ENCODE measurements at regions not wholly inside any gene's neighbourhood (a gene's known extent, or its start where the extent isn't known, plus 50 kb on each side); places are given as distances from the start of the nearest gene placed in this dataset.

DNA sequence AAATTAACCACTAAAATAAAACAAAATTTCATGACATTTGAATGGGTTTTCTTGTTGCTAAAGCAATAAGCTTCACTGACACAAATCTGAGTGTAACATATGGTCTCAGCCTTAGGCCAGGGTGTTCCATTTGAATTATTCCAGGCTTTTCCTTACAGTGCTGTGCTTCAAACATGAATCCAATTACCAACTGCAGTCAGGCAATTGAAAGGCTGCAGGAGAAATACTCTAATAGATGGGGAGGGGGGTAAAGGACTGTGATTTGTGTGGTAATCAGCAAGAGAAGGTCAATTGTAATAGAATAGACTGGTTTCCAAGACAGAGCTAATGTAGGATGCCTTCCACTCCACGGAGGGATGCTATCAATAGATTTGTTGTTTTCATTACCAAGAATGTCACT is 466.7 kb downstream of the C3orf38 start (continued):
- TF ChIP-seq, protein P1, sequence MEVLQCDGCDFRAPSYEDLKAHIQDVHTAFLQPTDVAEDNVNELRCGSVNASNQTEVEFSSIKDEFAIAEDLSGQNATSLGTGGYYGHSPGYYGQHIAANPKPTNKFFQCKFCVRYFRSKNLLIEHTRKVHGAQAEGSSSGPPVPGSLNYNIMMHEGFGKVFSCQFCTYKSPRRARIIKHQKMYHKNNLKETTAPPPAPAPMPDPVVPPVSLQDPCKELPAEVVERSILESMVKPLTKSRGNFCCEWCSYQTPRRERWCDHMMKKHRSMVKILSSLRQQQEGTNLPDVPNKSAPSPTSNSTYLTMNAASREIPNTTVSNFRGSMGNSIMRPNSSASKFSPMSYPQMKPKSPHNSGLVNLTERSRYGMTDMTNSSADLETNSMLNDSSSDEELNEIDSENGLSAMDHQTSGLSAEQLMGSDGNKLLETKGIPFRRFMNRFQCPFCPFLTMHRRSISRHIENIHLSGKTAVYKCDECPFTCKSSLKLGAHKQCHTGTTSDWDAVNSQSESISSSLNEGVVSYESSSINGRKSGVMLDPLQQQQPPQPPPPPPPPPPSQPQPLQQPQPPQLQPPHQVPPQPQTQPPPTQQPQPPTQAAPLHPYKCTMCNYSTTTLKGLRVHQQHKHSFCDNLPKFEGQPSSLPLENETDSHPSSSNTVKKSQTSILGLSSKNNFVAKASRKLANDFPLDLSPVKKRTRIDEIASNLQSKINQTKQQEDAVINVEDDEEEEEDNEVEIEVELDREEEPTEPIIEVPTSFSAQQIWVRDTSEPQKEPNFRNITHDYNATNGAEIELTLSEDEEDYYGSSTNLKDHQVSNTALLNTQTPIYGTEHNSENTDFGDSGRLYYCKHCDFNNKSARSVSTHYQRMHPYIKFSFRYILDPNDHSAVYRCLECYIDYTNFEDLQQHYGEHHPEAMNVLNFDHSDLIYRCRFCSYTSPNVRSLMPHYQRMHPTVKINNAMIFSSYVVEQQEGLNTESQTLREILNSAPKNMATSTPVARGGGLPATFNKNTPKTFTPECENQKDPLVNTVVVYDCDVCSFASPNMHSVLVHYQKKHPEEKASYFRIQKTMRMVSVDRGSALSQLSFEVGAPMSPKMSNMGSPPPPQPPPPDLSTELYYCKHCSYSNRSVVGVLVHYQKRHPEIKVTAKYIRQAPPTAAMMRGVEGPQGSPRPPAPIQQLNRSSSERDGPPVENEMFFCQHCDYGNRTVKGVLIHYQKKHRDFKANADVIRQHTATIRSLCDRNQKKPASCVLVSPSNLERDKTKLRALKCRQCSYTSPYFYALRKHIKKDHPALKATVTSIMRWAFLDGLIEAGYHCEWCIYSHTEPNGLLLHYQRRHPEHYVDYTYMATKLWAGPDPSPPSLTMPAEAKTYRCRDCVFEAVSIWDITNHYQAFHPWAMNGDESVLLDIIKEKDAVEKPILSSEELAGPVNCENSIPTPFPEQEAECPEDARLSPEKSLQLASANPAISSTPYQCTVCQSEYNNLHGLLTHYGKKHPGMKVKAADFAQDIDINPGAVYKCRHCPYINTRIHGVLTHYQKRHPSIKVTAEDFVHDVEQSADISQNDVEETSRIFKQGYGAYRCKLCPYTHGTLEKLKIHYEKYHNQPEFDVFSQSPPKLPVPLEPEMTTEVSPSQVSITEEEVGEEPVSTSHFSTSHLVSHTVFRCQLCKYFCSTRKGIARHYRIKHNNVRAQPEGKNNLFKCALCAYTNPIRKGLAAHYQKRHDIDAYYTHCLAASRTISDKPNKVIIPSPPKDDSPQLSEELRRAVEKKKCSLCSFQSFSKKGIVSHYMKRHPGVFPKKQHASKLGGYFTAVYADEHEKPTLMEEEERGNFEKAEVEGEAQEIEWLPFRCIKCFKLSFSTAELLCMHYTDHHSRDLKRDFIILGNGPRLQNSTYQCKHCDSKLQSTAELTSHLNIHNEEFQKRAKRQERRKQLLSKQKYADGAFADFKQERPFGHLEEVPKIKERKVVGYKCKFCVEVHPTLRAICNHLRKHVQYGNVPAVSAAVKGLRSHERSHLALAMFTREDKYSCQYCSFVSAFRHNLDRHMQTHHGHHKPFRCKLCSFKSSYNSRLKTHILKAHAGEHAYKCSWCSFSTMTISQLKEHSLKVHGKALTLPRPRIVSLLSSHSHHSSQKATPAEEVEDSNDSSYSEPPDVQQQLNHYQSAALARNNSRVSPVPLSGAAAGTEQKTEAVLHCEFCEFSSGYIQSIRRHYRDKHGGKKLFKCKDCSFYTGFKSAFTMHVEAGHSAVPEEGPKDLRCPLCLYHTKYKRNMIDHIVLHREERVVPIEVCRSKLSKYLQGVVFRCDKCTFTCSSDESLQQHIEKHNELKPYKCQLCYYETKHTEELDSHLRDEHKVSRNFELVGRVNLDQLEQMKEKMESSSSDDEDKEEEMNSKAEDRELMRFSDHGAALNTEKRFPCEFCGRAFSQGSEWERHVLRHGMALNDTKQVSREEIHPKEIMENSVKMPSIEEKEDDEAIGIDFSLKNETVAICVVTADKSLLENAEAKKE (CRISPR knock-in tag; IDR thresholded peaks at IDR 0.05) = no peak
- TF ChIP-seq, protein P2, sequence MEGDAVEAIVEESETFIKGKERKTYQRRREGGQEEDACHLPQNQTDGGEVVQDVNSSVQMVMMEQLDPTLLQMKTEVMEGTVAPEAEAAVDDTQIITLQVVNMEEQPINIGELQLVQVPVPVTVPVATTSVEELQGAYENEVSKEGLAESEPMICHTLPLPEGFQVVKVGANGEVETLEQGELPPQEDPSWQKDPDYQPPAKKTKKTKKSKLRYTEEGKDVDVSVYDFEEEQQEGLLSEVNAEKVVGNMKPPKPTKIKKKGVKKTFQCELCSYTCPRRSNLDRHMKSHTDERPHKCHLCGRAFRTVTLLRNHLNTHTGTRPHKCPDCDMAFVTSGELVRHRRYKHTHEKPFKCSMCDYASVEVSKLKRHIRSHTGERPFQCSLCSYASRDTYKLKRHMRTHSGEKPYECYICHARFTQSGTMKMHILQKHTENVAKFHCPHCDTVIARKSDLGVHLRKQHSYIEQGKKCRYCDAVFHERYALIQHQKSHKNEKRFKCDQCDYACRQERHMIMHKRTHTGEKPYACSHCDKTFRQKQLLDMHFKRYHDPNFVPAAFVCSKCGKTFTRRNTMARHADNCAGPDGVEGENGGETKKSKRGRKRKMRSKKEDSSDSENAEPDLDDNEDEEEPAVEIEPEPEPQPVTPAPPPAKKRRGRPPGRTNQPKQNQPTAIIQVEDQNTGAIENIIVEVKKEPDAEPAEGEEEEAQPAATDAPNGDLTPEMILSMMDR (conservative IDR thresholded peaks at IDR 0.05; ENCODE audit: low read depth in 2 of 2) = no peak
- TF ChIP-seq NANOG (IDR thresholded peaks at IDR 0.05; ENCODE audit: borderline replicate concordance) = no peak
- TF ChIP-seq EZH2 (IDR thresholded peaks at IDR 0.05; ENCODE audit: low read depth, unreplicated experiment) = no peak
- no peak for TF ChIP-seq CREB1 (CRISPR knock-in tag; IDR thresholded peaks at IDR 0.05; ENCODE audit: low read depth)
- no peak for TF ChIP-seq JUNB (IDR thresholded peaks at IDR 0.05; ENCODE audit: unreplicated experiment)
- TF ChIP-seq ZNF114 (CRISPR knock-in tag; IDR thresholded peaks at IDR 0.05) = no peak

DNA sequence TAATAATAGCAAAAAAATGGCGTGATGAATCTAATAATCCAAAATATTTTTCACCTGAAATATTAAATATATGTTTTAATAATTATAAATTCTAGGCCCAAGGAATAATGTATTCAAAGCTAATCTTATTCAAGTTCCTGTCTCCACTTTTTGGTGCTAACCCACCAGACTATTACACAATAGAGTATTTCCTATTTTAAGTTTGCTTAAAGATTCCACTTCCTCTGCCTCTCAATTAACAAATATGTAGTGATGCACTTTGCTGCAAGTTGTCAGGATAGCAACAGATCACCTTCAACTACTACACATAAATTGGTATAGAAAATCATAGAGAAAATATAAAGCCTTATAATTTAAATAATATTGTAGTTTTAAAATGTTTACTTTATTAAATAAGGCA is 467.5 kb downstream of the C3orf38 start:
- H3K27ac ChIP-seq (ENCODE audit: low read depth) = no peak overlapping the region
- no peaks in the 10 kb centered on the region for H3K9me2 ChIP-seq (ENCODE audit: insufficient read depth)
- no peaks in the 10 kb centered on the region for H3K27me3 Mint-ChIP-seq (ENCODE audit: insufficient read depth, low read depth, poor library complexity)
- TF ChIP-seq JUNB (IDR thresholded peaks at IDR 0.05; ENCODE audit: unreplicated experiment) = no peak
- no peak for TF ChIP-seq ZNF114 (CRISPR knock-in tag; IDR thresholded peaks at IDR 0.05)
- no peak for TF ChIP-seq ZNF331 (CRISPR knock-in tag; IDR thresholded peaks at IDR 0.05; ENCODE audit: low read depth)
- TF ChIP-seq, protein P3, sequence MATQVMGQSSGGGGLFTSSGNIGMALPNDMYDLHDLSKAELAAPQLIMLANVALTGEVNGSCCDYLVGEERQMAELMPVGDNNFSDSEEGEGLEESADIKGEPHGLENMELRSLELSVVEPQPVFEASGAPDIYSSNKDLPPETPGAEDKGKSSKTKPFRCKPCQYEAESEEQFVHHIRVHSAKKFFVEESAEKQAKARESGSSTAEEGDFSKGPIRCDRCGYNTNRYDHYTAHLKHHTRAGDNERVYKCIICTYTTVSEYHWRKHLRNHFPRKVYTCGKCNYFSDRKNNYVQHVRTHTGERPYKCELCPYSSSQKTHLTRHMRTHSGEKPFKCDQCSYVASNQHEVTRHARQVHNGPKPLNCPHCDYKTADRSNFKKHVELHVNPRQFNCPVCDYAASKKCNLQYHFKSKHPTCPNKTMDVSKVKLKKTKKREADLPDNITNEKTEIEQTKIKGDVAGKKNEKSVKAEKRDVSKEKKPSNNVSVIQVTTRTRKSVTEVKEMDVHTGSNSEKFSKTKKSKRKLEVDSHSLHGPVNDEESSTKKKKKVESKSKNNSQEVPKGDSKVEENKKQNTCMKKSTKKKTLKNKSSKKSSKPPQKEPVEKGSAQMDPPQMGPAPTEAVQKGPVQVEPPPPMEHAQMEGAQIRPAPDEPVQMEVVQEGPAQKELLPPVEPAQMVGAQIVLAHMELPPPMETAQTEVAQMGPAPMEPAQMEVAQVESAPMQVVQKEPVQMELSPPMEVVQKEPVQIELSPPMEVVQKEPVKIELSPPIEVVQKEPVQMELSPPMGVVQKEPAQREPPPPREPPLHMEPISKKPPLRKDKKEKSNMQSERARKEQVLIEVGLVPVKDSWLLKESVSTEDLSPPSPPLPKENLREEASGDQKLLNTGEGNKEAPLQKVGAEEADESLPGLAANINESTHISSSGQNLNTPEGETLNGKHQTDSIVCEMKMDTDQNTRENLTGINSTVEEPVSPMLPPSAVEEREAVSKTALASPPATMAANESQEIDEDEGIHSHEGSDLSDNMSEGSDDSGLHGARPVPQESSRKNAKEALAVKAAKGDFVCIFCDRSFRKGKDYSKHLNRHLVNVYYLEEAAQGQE (IDR thresholded peaks at IDR 0.05; ENCODE audit: unreplicated experiment) = no peak
- no peak for TF ChIP-seq CREB1 (CRISPR knock-in tag; IDR thresholded peaks at IDR 0.05; ENCODE audit: low read depth)
- TF ChIP-seq, protein P2 (conservative IDR thresholded peaks at IDR 0.05; ENCODE audit: low read depth in 2 of 2) = no peak
- H2AFZ ChIP-seq = no peak overlapping the region
- H3K4me3 Mint-ChIP-seq = no peak overlapping the region
- H3K4me1 Mint-ChIP-seq = peaks cover 14% of the 10 kb centered on the region; the same call in 2 of the 3 replicates
- no peaks in the 10 kb centered on the region for H3K9me3 Mint-ChIP-seq
- H3K36me3 ChIP-seq (ENCODE audit: insufficient read depth) = no peaks in the 10 kb centered on the region
- no peaks in the 10 kb centered on the region for H3F3A ChIP-seq (replicated peaks; ENCODE audit: low read depth)
- no peak overlapping the region for H3K4me2 ChIP-seq
- no peaks in the 10 kb centered on the region for H3K27me3 ChIP-seq (ENCODE audit: insufficient read depth)
- no peak overlapping the region for H3K27ac Mint-ChIP-seq
- no peak for DNase-seq (ENCODE audit: low spot score)
- H3K36me3 Mint-ChIP-seq (ENCODE audit: low read depth) = no peaks in the 10 kb centered on the region
- no peaks in the 10 kb centered on the region for H3K79me2 ChIP-seq (replicated peaks; ENCODE audit: insufficient read depth)
- ATAC-seq = no peak
- H3K4me1 ChIP-seq (ENCODE audit: insufficient read depth) = no peaks in the 10 kb centered on the region
- H4K20me1 ChIP-seq (replicated peaks; ENCODE audit: insufficient read depth) = no peaks in the 10 kb centered on the region
- no peak overlapping the region for H3K4me3 ChIP-seq

All from GM23338 (cell line).